ENCODE measurements at regions not wholly inside any gene's neighbourhood (a gene's known extent, or its start where the extent isn't known, plus 50 kb on each side); places are given as distances from the start of the nearest gene placed in this dataset.

- Mint-ChIP-seq H3K4me3 (no peak overlapping the region), H3K27me3 (ENCODE audit: low read depth) (peaks cover 9% of the 10 kb centered on the region), H3K27ac (no peak overlapping the region), H3K9me3 (no peaks in the 10 kb centered on the region), H3K4me1 (no peaks in the 10 kb centered on the region), H3K36me3 (no peaks in the 10 kb centered on the region)
- no peak for TF ChIP-seq CTCF (IDR thresholded peaks at IDR 0.05; ENCODE audit: unreplicated experiment)
- DNase-seq (ENCODE audit: low spot score in 2 of 2, unreplicated experiment in 2 of 2), result no peak
Observed at GRCh38 chr20:24808616-24809015, 140.5 kb upstream of the CST7 start.

- no peak for TF ChIP-seq CTCF (IDR thresholded peaks at IDR 0.05; ENCODE audit: unreplicated experiment)
- no peaks in the 10 kb centered on the region for H3K4me1 Mint-ChIP-seq
- no peaks in the 10 kb centered on the region for H3K9me3 Mint-ChIP-seq
- H3K27me3 Mint-ChIP-seq (ENCODE audit: low read depth), result peaks cover 13% of the 10 kb centered on the region
- H3K27ac Mint-ChIP-seq, result no peak overlapping the region
- H3K36me3 Mint-ChIP-seq, result no peaks in the 10 kb centered on the region
- no peak for DNase-seq (ENCODE audit: low spot score in 2 of 2, unreplicated experiment in 2 of 2)
- no peak overlapping the region for H3K4me3 Mint-ChIP-seq
Observed at GRCh38 chr20:24809606-24810005, 139.5 kb upstream of the CST7 start.

GRCh38 chr20:24810676-24811407 lies 138.2 kb upstream of the CST7 start:
- peaks cover 17% of the 10 kb centered on the region for H3K27me3 Mint-ChIP-seq (ENCODE audit: low read depth)
- H3K4me1 Mint-ChIP-seq, result no peaks in the 10 kb centered on the region
- no peak for DNase-seq (ENCODE audit: low spot score in 2 of 2, unreplicated experiment in 2 of 2)
- H3K36me3 Mint-ChIP-seq, result no peaks in the 10 kb centered on the region
- H3K9me3 Mint-ChIP-seq, result no peaks in the 10 kb centered on the region
- H3K4me3 Mint-ChIP-seq, result no peak overlapping the region
- H3K27ac Mint-ChIP-seq, result no peak overlapping the region
- TF ChIP-seq CTCF (IDR thresholded peaks at IDR 0.05; ENCODE audit: unreplicated experiment), result no peak

GRCh38 chr20:24812373-24812772 lies 136.7 kb upstream of the CST7 start:
- Mint-ChIP-seq H3K36me3 (no peaks in the 10 kb centered on the region), H3K4me3 (no peak overlapping the region), H3K27ac (no peak overlapping the region), H3K9me3 (no peaks in the 10 kb centered on the region), H3K27me3 (ENCODE audit: low read depth) (peaks cover 26% of the 10 kb centered on the region), H3K4me1 (no peaks in the 10 kb centered on the region)
- no peak for DNase-seq (ENCODE audit: low spot score in 2 of 2, unreplicated experiment in 2 of 2)
- TF ChIP-seq CTCF (IDR thresholded peaks at IDR 0.05; ENCODE audit: unreplicated experiment), result no peak

GRCh38 chr20:24813080-24813479 lies 136.0 kb upstream of the CST7 start:
- H3K4me3 Mint-ChIP-seq, result no peak overlapping the region
- H3K27me3 Mint-ChIP-seq (ENCODE audit: low read depth), result peaks cover 26% of the 10 kb centered on the region
- TF ChIP-seq CTCF (IDR thresholded peaks at IDR 0.05; ENCODE audit: unreplicated experiment), result no peak
- H3K36me3 Mint-ChIP-seq, result no peaks in the 10 kb centered on the region
- H3K9me3 Mint-ChIP-seq, result no peaks in the 10 kb centered on the region
- H3K27ac Mint-ChIP-seq, result no peak overlapping the region
- H3K4me1 Mint-ChIP-seq, result no peaks in the 10 kb centered on the region
- DNase-seq (ENCODE audit: low spot score in 2 of 2, unreplicated experiment in 2 of 2), result no peak

Data from mesothelial cell of epicardium (in vitro differentiated cells).